NT2/D1 (cell line): ENCODE measurements at regions not wholly inside any gene's neighbourhood (a gene's known extent, or its start where the extent isn't known, plus 50 kb on each side); places are given as distances from the start of the nearest gene placed in this dataset.

Experiments used
- SUZ12 ChIP-seq: IDR thresholded peaks from 2 replicates; pipeline ENCODE4 v1.6.1; 2011; ENCODE audit not compliant: insufficient read length, insufficient read depth; ENCODE audit errors: extremely low read depth
- YY1 ChIP-seq: IDR thresholded peaks from 2 replicates; pipeline ENCODE4 v1.6.1; 2011; ENCODE audit not compliant: insufficient read length, insufficient read depth

GRCh38 chr22:27387561-27387960 is 414.0 kb downstream of the MN1 start:
- TF ChIP-seq YY1 (no peak), SUZ12 (no peak)
